WERI-Rb-1 (cell line): ENCODE measurements at regions not wholly inside any gene's neighbourhood (a gene's known extent, or its start where the extent isn't known, plus 50 kb on each side); places are given as distances from the start of the nearest gene placed in this dataset.

Source experiments
- DNase-seq: peaks from one replicate; pipeline ENCODE4 v3.0.0-alpha.2; 2020
- H3K27ac ChIP-seq: fragments of 250-450 bp; sonication (Bioruptor Pico); 2 replicates; pipeline ENCODE4 v1.5.1; 2020; ENCODE audit warnings: mild to moderate bottlenecking, moderate library complexity
- H3K27me3 ChIP-seq: fragments of 250-450 bp; sonication (Bioruptor Pico); 2 replicates; pipeline ENCODE4 v1.5.1; 2021; ENCODE audit warnings: mild to moderate bottlenecking, low read depth, moderate library complexity; ENCODE audit not compliant: insufficient read depth, severe bottlenecking
- H3K36me3 ChIP-seq: fragments of 250-450 bp; sonication (Bioruptor Pico); 2 replicates; pipeline ENCODE4 v1.5.1; 2020; ENCODE audit warnings: mild to moderate bottlenecking, moderate library complexity
- H3K4me3 ChIP-seq: 2 replicates; pipeline ENCODE4 v1.5.1; 2011; ENCODE audit warnings: low read depth, mild to moderate bottlenecking, control low read depth, low read length
- H3K9me3 ChIP-seq: fragments of 250-450 bp; sonication (Bioruptor Pico); 2 replicates; pipeline ENCODE4 v1.5.1; 2021; ENCODE audit warnings: mild to moderate bottlenecking, moderate library complexity; ENCODE audit not compliant: severe bottlenecking
- CTCF ChIP-seq: IDR thresholded peaks from 2 replicates; pipeline ENCODE4 v1.5.1; 2011; ENCODE audit warnings: low read depth, mild to moderate bottlenecking, control low read depth, inconsistent platforms, low read length

GRCh38 chr5:104977529-104977928, 1414.9 kb upstream of the NUDT12 start:
- Histone ChIP-seq H3K27me3 (no peaks in the 10 kb centered on the region), H3K9me3 (peaks cover 3% of the 10 kb centered on the region), H3K27ac (no peak overlapping the region), H3K4me3 (no peak overlapping the region), H3K36me3 (no peaks in the 10 kb centered on the region)
- no peak for TF ChIP-seq CTCF
- no peak for DNase-seq

- DNase-seq, result no peak
- Histone ChIP-seq H3K4me3 (no peak overlapping the region), H3K27ac (no peak overlapping the region), H3K27me3 (no peaks in the 10 kb centered on the region), H3K9me3 (no peaks in the 10 kb centered on the region), H3K36me3 (no peaks in the 10 kb centered on the region)
- no peak for TF ChIP-seq CTCF
Measured at GRCh38 chr5:104967806-104968410, 1405.3 kb upstream of the NUDT12 start.

- Histone ChIP-seq H3K27me3 (no peaks in the 10 kb centered on the region), H3K36me3 (no peaks in the 10 kb centered on the region), H3K9me3 (no peaks in the 10 kb centered on the region), H3K4me3 (no peak overlapping the region), H3K27ac (no peak overlapping the region)
- no peak for TF ChIP-seq CTCF
- no peak for DNase-seq
Measured at GRCh38 chr5:104965006-104965405, 1402.4 kb upstream of the NUDT12 start.

GRCh38 chr5:104955479-104955878, 1392.9 kb upstream of the NUDT12 start:
- TF ChIP-seq CTCF, result no peak
- Histone ChIP-seq H3K27ac (no peak overlapping the region), H3K27me3 (no peaks in the 10 kb centered on the region), H3K4me3 (no peak overlapping the region), H3K36me3 (no peaks in the 10 kb centered on the region), H3K9me3 (no peaks in the 10 kb centered on the region)
- no peak for DNase-seq

- H3K4me3 ChIP-seq, result no peak overlapping the region
- H3K36me3 ChIP-seq, result no peaks in the 10 kb centered on the region
- H3K27ac ChIP-seq, result no peak overlapping the region
- TF ChIP-seq CTCF, result no peak
- no peaks in the 10 kb centered on the region for H3K27me3 ChIP-seq
- peak; percentile 55 for DNase-seq
- H3K9me3 ChIP-seq, result no peaks in the 10 kb centered on the region
Measured at GRCh38 chr5:104952876-104953275, 1390.3 kb upstream of the NUDT12 start.

GRCh38 chr5:104951829-104952228, 1389.2 kb upstream of the NUDT12 start:
- H3K27me3 ChIP-seq, result no peaks in the 10 kb centered on the region
- H3K4me3 ChIP-seq, result no peak overlapping the region
- TF ChIP-seq CTCF, result no peak
- DNase-seq, result peak; percentile 88
- H3K9me3 ChIP-seq, result no peaks in the 10 kb centered on the region
- no peaks in the 10 kb centered on the region for H3K36me3 ChIP-seq
- peak overlapping the region; percentile 45 for H3K27ac ChIP-seq
